ENCODE measurements at regions not wholly inside any gene's neighbourhood (a gene's known extent, or its start where the extent isn't known, plus 50 kb on each side); places are given as distances from the start of the nearest gene placed in this dataset.

DNA sequence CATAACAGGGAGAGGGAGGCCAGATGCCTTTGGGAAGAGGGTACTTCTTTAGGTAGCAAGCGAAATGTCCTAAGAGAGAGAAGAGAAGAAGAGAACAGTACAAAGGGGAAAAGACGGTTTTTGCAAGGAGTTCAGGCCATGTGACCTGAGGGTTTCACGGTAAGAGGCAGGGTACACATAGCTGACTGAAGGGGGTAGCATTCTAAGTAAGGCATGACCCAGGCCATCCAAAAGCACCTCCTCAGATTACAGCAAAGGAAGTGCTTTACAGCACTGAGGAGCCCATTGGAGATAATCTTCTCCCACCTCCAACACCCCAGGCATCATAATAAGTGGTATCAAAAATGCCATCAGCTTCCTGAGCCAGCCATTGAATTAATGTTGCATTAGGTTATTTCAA is 258.2 kb upstream of the NPY start:
- no peak overlapping the region for H3K27ac ChIP-seq
- TF ChIP-seq, protein P1, sequence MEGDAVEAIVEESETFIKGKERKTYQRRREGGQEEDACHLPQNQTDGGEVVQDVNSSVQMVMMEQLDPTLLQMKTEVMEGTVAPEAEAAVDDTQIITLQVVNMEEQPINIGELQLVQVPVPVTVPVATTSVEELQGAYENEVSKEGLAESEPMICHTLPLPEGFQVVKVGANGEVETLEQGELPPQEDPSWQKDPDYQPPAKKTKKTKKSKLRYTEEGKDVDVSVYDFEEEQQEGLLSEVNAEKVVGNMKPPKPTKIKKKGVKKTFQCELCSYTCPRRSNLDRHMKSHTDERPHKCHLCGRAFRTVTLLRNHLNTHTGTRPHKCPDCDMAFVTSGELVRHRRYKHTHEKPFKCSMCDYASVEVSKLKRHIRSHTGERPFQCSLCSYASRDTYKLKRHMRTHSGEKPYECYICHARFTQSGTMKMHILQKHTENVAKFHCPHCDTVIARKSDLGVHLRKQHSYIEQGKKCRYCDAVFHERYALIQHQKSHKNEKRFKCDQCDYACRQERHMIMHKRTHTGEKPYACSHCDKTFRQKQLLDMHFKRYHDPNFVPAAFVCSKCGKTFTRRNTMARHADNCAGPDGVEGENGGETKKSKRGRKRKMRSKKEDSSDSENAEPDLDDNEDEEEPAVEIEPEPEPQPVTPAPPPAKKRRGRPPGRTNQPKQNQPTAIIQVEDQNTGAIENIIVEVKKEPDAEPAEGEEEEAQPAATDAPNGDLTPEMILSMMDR (IDR thresholded peaks at IDR 0.05), result no peak
- H3K4me3 ChIP-seq, result no peak overlapping the region
- DNase-seq (no peak), ATAC-seq (no peak)
- no peaks in the 10 kb centered on the region for H3K27me3 ChIP-seq
- H3K36me3 ChIP-seq, result no peaks in the 10 kb centered on the region
- H3K9me3 ChIP-seq, result no peaks in the 10 kb centered on the region
- intact Hi-C loops (cut with DNase I), result no loop called here
- no peaks in the 10 kb centered on the region for H3K4me1 ChIP-seq

DNA sequence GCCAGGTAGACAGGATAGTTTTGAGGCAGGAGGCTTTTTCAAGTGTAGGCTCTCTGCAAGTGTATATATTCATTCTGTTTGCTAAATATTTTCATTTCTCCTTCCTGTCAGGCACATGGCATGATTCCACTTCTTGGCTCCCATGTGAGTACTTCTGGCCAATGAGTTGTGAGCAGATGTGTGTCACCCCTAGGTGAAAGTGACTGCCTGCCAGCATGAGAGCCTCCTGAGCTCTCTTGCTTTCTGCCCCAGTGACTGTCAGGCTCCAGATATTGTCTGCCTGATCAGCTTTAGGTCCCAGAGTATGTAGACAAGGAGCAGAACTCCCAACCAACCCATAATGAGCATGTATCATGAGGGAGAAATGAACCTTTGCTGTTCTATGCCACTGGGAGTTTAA is 257.6 kb upstream of the NPY start:
- intact Hi-C loops (cut with DNase I), result no loop called here
- H3K9me3 ChIP-seq, result no peaks in the 10 kb centered on the region
- TF ChIP-seq, protein P1 (IDR thresholded peaks at IDR 0.05), result no peak
- ATAC-seq (no peak), DNase-seq (no peak)
- H3K4me1 ChIP-seq, result no peaks in the 10 kb centered on the region
- no peak overlapping the region for H3K27ac ChIP-seq
- H3K4me3 ChIP-seq, result no peak overlapping the region
- H3K36me3 ChIP-seq, result no peaks in the 10 kb centered on the region
- H3K27me3 ChIP-seq, result no peaks in the 10 kb centered on the region

DNA sequence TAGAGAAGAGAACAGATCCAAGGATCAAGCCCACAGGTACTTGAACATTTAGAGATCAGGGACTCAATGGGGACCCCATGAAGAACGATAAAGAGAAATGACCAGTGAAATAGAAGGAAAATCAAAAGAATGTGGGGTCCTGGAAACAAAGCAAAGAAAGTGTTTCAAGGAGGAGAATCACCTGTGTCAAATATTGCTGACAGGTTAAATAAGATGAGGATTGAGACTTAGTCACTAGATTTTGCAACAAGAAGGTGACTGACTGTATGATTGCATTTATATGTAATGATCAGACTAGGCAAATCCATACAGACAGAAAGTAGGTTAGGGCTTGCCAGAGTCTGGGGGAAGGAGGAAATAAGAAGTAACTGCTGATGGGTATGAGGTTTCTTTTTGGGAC is 254.9 kb upstream of the NPY start:
- intact Hi-C loops (cut with DNase I), result no loop called here
- TF ChIP-seq, protein P1 (IDR thresholded peaks at IDR 0.05), result no peak
- DNase-seq, result no peak
- Histone ChIP-seq H3K27ac (no peak overlapping the region), H3K36me3 (no peaks in the 10 kb centered on the region), H3K4me3 (no peak overlapping the region), H3K4me1 (no peaks in the 10 kb centered on the region), H3K9me3 (no peaks in the 10 kb centered on the region), H3K27me3 (no peaks in the 10 kb centered on the region)
- no peak for ATAC-seq

DNA sequence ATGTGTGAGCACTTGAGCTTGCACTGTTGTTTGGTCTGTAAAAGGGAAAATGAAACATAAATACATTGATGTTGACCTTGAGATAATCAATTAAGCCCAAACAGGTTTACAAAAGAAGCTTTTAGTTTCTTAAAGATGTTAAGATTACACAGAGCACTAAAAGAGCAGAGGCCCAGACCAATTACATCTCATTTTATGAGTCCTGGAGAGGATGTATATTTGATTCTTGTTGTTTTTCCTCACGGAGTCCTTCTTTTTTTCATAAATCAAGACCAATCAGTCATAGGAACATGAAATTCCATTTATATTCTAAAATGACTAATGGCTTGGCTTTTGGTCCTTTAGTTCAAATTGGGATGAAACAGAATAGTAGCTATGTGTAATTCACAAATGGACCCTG is 249.7 kb upstream of the NPY start:
- no peak for DNase-seq
- no peaks in the 10 kb centered on the region for H3K27me3 ChIP-seq
- ATAC-seq, result no peak
- H3K4me3 ChIP-seq, result no peak overlapping the region
- H3K27ac ChIP-seq, result no peak overlapping the region
- intact Hi-C loops (cut with DNase I), result no loop called here
- TF ChIP-seq, protein P1 (IDR thresholded peaks at IDR 0.05), result no peak
- no peaks in the 10 kb centered on the region for H3K4me1 ChIP-seq
- H3K9me3 ChIP-seq, result no peaks in the 10 kb centered on the region
- no peaks in the 10 kb centered on the region for H3K36me3 ChIP-seq

DNA sequence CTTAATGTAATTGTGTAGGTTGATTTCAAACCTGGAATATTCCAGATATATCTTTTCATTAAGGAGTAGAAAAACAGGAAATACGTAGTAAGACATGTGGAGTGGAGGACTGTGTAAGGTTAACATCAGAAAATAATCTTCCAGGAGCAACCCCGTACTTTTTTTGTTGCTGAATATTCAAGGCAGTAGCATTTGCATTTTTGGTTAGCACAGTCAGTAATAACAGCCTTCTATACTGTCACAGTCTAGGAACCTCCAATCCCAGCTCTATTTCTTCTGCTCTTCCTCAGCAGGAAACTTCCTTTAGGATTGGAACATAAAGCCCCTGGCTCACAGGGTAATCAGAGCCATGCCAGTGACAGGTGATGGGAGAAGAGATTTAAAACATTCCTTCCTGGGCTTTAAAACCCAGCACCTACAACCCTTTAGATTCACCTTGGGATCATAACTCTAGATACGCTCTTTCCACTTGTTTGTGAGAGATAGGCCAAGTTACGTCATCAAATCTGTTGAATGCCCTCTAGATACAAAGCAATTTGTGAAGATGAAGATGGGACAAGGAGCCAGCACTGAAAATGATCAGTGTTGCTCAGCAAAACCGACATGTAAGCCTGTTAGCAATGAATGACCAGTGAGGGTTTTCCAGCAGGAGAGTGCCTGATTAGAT is 248.5 kb upstream of the NPY start:
- no peaks in the 10 kb centered on the region for H3K4me1 ChIP-seq
- no peaks in the 10 kb centered on the region for H3K27me3 ChIP-seq
- H3K36me3 ChIP-seq, result no peaks in the 10 kb centered on the region
- no peak overlapping the region for H3K4me3 ChIP-seq
- intact Hi-C loops (cut with DNase I), result no loop called here
- DNase-seq, result no peak
- no peaks in the 10 kb centered on the region for H3K9me3 ChIP-seq
- H3K27ac ChIP-seq, result no peak overlapping the region
- ATAC-seq, result no peak
- TF ChIP-seq, protein P1 (IDR thresholded peaks at IDR 0.05), result no peak

DNA sequence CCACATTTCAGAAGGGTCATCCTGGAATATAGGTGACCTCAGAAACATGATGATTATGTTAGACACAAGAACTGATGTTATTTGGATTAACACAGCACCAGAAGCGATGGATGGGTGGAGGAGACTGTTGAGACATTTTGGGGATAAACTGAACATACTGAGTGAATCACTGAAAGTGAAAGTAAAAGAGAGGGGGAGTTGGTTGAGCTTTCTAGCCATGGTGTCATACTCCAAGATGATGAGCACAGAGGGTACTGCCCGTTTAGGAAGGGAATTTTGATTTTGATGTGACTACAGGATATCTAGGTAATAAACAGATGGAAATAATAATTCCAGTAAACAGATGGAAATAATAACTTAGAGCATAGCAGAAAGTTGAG is 248.0 kb upstream of the NPY start:
- Histone ChIP-seq H3K4me1 (no peaks in the 10 kb centered on the region), H3K27me3 (no peaks in the 10 kb centered on the region), H3K9me3 (no peaks in the 10 kb centered on the region), H3K36me3 (no peaks in the 10 kb centered on the region), H3K4me3 (no peak overlapping the region), H3K27ac (no peak overlapping the region)
- TF ChIP-seq, protein P1 (IDR thresholded peaks at IDR 0.05), result no peak
- ATAC-seq (no peak), DNase-seq (no peak)
- intact Hi-C loops (cut with DNase I), result no loop called here

All from upper lobe of right lung (tissue), 1 donor.